ENCODE measurements at regions not wholly inside any gene's neighbourhood (a gene's known extent, or its start where the extent isn't known, plus 50 kb on each side); places are given as distances from the start of the nearest gene placed in this dataset.

GRCh38 chr10:130617985-130618384 lies 481.8 kb downstream of the GLRX3 start:
- Histone ChIP-seq H3K27me3 (ENCODE audit: low read length) (no peaks in the 10 kb centered on the region), H3F3A (ENCODE audit: low read length, unreplicated experiment) (no peaks in the 10 kb centered on the region), H2AFZ (ENCODE audit: low read length) (no peak overlapping the region), H3K9me3 (ENCODE audit: low read length) (0 out of 2 replicates have a peak, but pooled peaks cover 5% of the 10 kb centered on the region), H3K36me3 (ENCODE audit: low read depth, low read length) (no peaks in the 10 kb centered on the region), H3K9me2 (replicated peaks; ENCODE audit: low read length) (no peaks in the 10 kb centered on the region), H4K20me1 (ENCODE audit: low read length) (no peaks in the 10 kb centered on the region), H3K4me3 (ENCODE audit: low read length) (no peak overlapping the region), H3K79me2 (ENCODE audit: low read length) (no peaks in the 10 kb centered on the region), H3K4me2 (ENCODE audit: low read length) (no peak overlapping the region), H3K9ac (ENCODE audit: low read length) (no peak overlapping the region), H3K27ac (ENCODE audit: low read length) (no peak overlapping the region), H3K4me1 (ENCODE audit: insufficient read depth, low read length) (no peaks in the 10 kb centered on the region)
- ChIA-PET CTCF (no interaction called here), POLR2A (ENCODE audit: unreplicated experiment) (no interaction called here)
- BruUV-seq (replicated peaks) = no TSS peak
- intact Hi-C loops (cut with micrococcal nuclease) = no loop called here
- TF ChIP-seq EZH2 (IDR thresholded peaks at IDR 0.05; ENCODE audit: low read length, unreplicated experiment) = no peak
- TF ChIP-seq CTCF (conservative IDR thresholded peaks at IDR 0.05; ENCODE audit: low read depth, low read length) = no peak
- TF ChIP-seq EZH2phosphoT487 (IDR thresholded peaks at IDR 0.05; ENCODE audit: borderline replicate concordance, low read length) = no peak
- no peak for ATAC-seq
- DNase-seq = peak; percentile 3

- ChIA-PET CTCF (no interaction called here), POLR2A (ENCODE audit: unreplicated experiment) (no interaction called here)
- no peak overlapping the region for H3K27ac ChIP-seq (ENCODE audit: low read length)
- no peaks in the 10 kb centered on the region for H3F3A ChIP-seq (ENCODE audit: low read length, unreplicated experiment)
- H3K9me2 ChIP-seq (replicated peaks; ENCODE audit: low read length) = no peaks in the 10 kb centered on the region
- no peaks in the 10 kb centered on the region for H3K9me3 ChIP-seq (ENCODE audit: low read length)
- ATAC-seq (no peak), DNase-seq (peak; percentile 6)
- intact Hi-C loops (cut with micrococcal nuclease) = no loop called here
- H4K20me1 ChIP-seq (ENCODE audit: low read length) = no peaks in the 10 kb centered on the region
- BruUV-seq (replicated peaks) = no TSS peak
- no peak overlapping the region for H2AFZ ChIP-seq (ENCODE audit: low read length)
- no peaks in the 10 kb centered on the region for H3K27me3 ChIP-seq (ENCODE audit: low read length)
- H3K4me3 ChIP-seq (ENCODE audit: low read length) = no peak overlapping the region
- H3K4me2 ChIP-seq (ENCODE audit: low read length) = no peak overlapping the region
- no peaks in the 10 kb centered on the region for H3K4me1 ChIP-seq (ENCODE audit: insufficient read depth, low read length)
- H3K36me3 ChIP-seq (ENCODE audit: low read depth, low read length) = no peaks in the 10 kb centered on the region
- no peaks in the 10 kb centered on the region for H3K79me2 ChIP-seq (ENCODE audit: low read length)
- TF ChIP-seq CTCF (conservative IDR thresholded peaks at IDR 0.05; ENCODE audit: low read depth, low read length) (no peak), EZH2 (IDR thresholded peaks at IDR 0.05; ENCODE audit: low read length, unreplicated experiment) (no peak), EZH2phosphoT487 (IDR thresholded peaks at IDR 0.05; ENCODE audit: borderline replicate concordance, low read length) (no peak)
- H3K9ac ChIP-seq (ENCODE audit: low read length) = no peak overlapping the region
Measured at GRCh38 chr10:130618647-130619046, 482.5 kb downstream of the GLRX3 start.

GRCh38 chr10:130621231-130621775 lies 485.1 kb downstream of the GLRX3 start:
- intact Hi-C loops (cut with micrococcal nuclease) = no loop called here
- H3K27ac ChIP-seq (ENCODE audit: low read length) = no peak overlapping the region
- no peak for DNase-seq

More at GRCh38 chr10:130621231-130621775, 485.1 kb downstream of the GLRX3 start:
- Histone ChIP-seq H3K4me2 (ENCODE audit: low read length) (no peak overlapping the region), H3K9me2 (replicated peaks; ENCODE audit: low read length) (no peaks in the 10 kb centered on the region), H3K27me3 (ENCODE audit: low read length) (no peaks in the 10 kb centered on the region), H3K9me3 (ENCODE audit: low read length) (no peaks in the 10 kb centered on the region), H3K9ac (ENCODE audit: low read length) (no peak overlapping the region), H3K4me3 (ENCODE audit: low read length) (no peak overlapping the region), H3K79me2 (ENCODE audit: low read length) (no peaks in the 10 kb centered on the region), H3K36me3 (ENCODE audit: low read depth, low read length) (no peaks in the 10 kb centered on the region), H2AFZ (ENCODE audit: low read length) (no peak overlapping the region), H4K20me1 (ENCODE audit: low read length) (no peaks in the 10 kb centered on the region), H3K4me1 (ENCODE audit: insufficient read depth, low read length) (no peaks in the 10 kb centered on the region), H3F3A (ENCODE audit: low read length, unreplicated experiment) (no peaks in the 10 kb centered on the region)
- no TSS peak for BruUV-seq (replicated peaks)
- no peak for ATAC-seq
- POLR2A ChIA-PET (ENCODE audit: unreplicated experiment) = no interaction called here
- TF ChIP-seq EZH2phosphoT487 (IDR thresholded peaks at IDR 0.05; ENCODE audit: borderline replicate concordance, low read length) (no peak), EZH2 (IDR thresholded peaks at IDR 0.05; ENCODE audit: low read length, unreplicated experiment) (no peak), CTCF (conservative IDR thresholded peaks at IDR 0.05; ENCODE audit: low read depth, low read length) (no peak)
- CTCF ChIA-PET = no interaction called here
